Keratinocyte (primary cell): ENCODE measurements at regions not wholly inside any gene's neighbourhood (a gene's known extent, or its start where the extent isn't known, plus 50 kb on each side); places are given as distances from the start of the nearest gene placed in this dataset.
"Not testable (repeated sequence)": the region's sequence is repeated elsewhere in the genome, so short reads cannot be mapped to it uniquely, and the experiment has no call there.

Source experiments
- EZH2 ChIP-seq: IDR thresholded peaks from one replicate; pipeline ENCODE4 v1.6.1; 2012; ENCODE audit warnings: inconsistent platforms, mild to moderate bottlenecking, low read length, moderate library complexity
- TF ChIP-seq, protein P1 (sequence below), 3 experiments: IDR thresholded peaks in 1 of 3; conservative IDR thresholded peaks in 1 of 3; optimal IDR thresholded peaks in 1 of 3; 2 replicates in 2 of 3; 3 replicates in 1 of 3; pipeline versions ENCODE3 to v1.5.1; 2011; ENCODE audit warnings: low read length in 3 of 3, mild to moderate bottlenecking in 3 of 3, moderate library complexity in 2 of 3, control low read depth in 1 of 3, inconsistent platforms in 1 of 3; ENCODE audit not compliant: insufficient read depth in 2 of 3; ENCODE audit errors: extremely low read depth in 1 of 3

DNA sequence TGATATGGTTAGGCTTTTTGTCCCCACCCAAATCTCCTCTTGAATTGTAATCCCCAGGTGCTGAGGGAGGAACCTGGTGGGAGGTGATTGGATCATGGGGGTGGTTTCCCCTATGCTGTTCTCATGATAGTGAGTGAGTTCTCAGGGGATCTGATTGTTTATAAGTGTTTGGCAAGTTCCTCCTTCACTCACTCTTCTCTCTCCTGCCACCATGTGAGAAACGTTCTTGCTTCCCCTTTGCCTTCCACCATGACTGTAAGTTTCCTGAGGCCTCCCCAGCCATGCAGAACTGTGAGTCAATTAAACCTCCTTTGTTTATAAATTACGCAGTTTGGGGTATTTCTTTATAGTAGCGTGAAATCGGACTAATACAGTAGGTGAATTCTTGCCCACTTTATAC is 182.5 kb downstream of the RNF144A start:
- TF ChIP-seq, protein P1, sequence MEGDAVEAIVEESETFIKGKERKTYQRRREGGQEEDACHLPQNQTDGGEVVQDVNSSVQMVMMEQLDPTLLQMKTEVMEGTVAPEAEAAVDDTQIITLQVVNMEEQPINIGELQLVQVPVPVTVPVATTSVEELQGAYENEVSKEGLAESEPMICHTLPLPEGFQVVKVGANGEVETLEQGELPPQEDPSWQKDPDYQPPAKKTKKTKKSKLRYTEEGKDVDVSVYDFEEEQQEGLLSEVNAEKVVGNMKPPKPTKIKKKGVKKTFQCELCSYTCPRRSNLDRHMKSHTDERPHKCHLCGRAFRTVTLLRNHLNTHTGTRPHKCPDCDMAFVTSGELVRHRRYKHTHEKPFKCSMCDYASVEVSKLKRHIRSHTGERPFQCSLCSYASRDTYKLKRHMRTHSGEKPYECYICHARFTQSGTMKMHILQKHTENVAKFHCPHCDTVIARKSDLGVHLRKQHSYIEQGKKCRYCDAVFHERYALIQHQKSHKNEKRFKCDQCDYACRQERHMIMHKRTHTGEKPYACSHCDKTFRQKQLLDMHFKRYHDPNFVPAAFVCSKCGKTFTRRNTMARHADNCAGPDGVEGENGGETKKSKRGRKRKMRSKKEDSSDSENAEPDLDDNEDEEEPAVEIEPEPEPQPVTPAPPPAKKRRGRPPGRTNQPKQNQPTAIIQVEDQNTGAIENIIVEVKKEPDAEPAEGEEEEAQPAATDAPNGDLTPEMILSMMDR (optimal IDR thresholded peaks at IDR 0.05 in 1 of 3, IDR thresholded peaks at IDR 0.05 in 1 of 3, conservative IDR thresholded peaks at IDR 0.05 in 1 of 3; ENCODE audit: extremely low read depth in 1 of 3, insufficient read depth in 2 of 3, low read length in 3 of 3): not testable (repeated sequence)
- not testable (repeated sequence) for TF ChIP-seq EZH2
